ENCODE measurements at regions not wholly inside any gene's neighbourhood (a gene's known extent, or its start where the extent isn't known, plus 50 kb on each side); places are given as distances from the start of the nearest gene placed in this dataset.
"Not testable (repeated sequence)": the region's sequence is repeated elsewhere in the genome, so short reads cannot be mapped to it uniquely, and the experiment has no call there.

DNA sequence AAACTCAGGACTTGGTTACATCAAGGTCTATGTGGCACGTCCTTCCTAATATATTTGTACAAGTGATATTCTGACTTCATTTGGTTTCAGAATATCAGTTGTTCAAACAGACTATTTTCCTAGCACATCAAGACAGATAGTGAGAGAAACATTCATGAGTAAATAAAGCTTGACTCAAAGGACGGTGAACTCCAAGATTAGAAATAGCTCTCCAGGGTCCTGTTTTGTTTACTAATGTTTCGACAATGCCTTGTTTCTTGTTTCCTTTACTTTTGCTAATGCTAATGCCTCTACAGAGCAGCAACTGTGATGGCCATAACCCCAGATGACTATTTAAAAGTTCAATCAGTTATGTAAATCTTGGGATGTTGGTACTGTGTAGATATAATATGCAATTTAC is 313.9 kb downstream of the KLF12 start:
- no peak for DNase-seq (ENCODE audit: low read depth in 2 of 3, low spot score in 2 of 3)

DNA sequence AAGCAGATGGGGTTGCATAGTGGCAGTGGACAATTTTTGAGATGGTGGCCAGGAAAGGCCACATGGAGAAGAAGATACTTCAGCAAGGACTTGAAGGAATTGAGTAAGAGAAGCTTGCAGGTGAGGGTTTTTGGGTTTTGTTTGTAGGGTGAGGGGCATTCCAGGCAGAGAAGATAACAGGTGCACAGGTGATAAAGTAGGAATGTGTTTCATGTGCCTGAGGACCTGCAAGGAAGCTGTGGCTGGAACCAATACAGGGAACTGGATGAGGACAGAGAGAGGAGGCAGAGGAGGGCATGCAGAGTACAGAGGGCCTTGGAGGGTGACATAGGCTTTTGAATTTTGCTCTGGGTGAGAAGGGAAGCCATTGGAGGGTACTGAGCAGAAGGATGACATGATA is 314.5 kb downstream of the KLF12 start:
- no peak for DNase-seq (ENCODE audit: low read depth in 2 of 3, low spot score in 2 of 3)

DNA sequence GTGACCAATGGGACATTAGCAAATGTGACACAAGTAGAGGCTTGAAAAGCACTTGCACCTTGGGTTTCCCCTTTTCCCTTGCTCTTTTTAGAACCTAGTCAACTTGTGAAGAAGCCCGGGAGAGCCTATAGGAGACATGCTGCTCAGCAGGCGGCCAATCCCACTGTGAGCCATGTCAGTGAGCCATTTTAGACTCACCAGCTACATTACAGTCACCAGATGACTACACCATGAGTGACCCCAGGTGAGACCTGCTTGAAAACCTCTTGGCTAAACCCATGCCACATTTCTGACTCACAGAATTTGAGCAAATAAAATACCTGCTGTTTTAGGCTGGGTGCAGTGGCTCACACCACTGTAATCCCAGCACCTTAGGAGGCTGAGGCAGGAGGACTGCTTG is 317.5 kb downstream of the KLF12 start:
- no peak for DNase-seq (ENCODE audit: low read depth in 2 of 3, low spot score in 2 of 3)

DNA sequence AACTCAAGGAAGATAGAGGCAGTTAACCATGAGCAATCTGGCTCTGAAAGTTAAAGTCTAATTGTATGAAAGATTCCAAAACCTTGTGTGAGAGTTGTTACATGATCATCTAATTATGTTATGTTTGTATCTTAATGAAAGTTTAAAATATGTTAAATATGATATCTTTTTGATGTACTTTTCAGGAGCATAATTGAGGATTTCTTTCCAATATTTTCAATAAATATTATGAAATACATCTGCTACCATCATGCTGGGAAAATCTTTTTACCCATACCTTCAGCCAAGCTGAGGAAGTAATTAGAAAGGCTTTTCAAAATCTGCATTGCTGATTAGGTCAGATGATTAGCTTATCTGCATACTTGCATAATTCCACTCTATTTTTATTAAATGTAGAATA is 318.4 kb downstream of the KLF12 start:
- no peak for DNase-seq (ENCODE audit: low read depth in 2 of 3, low spot score in 2 of 3)

DNA sequence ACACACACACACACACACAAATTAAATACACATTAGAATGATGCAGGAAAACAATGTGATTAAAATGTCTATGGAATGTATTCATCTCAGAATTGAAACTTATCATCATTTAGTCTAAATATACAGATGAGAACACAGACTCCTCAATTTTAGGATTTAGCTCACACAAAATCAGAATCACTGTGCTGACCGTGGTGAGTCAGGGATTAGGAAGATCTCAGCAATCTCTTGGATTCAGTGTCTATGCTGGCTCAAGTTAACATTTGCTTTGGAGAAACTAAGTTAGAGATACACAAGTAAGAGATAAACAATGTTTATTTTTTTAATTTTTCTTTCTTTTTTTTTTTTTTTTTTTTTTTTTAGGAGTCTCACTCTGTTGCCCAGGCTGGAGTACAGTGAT is 323.6 kb downstream of the KLF12 start:
- no peak for DNase-seq (ENCODE audit: low read depth in 2 of 3, low spot score in 2 of 3)

DNA sequence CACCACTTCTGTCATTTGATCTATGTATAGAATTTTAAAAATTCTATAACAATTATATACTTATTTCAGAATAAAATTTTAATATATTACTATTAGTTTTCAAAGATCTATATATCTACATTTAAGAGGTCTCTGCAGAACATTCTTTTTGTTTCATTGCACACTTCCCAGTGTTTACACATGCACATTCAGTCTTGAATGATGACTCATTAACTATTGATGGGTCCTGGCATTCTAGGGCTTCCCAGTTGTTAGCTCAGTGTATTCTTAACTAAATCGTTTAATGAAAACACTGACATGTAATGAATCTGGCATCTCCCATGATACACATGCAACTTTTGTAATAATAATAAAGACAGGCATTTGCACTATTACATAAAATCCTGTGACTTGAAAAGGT is 324.6 kb downstream of the KLF12 start:
- DNase-seq (ENCODE audit: low read depth in 2 of 3, low spot score in 2 of 3): no peak

DNA sequence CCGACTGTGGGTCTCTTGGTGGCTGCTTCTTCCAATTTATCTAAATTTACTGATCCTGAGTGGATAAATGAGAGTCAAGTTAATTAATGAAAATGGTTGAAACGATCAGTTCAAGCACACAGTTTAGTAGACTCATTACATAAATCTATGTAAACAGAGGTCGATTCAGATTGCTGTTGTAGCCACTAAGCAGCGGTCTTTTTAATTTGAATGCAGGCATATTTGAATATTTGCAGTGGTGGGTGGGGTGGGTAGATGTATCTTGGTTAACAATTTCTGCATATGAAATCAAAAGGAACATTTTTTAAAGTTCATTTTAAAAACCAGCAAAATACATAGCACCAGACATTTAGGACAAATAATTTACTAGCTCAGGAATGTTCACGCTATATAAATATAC is 325.9 kb downstream of the KLF12 start:
- DNase-seq (ENCODE audit: low read depth in 2 of 3, low spot score in 2 of 3): no peak

DNA sequence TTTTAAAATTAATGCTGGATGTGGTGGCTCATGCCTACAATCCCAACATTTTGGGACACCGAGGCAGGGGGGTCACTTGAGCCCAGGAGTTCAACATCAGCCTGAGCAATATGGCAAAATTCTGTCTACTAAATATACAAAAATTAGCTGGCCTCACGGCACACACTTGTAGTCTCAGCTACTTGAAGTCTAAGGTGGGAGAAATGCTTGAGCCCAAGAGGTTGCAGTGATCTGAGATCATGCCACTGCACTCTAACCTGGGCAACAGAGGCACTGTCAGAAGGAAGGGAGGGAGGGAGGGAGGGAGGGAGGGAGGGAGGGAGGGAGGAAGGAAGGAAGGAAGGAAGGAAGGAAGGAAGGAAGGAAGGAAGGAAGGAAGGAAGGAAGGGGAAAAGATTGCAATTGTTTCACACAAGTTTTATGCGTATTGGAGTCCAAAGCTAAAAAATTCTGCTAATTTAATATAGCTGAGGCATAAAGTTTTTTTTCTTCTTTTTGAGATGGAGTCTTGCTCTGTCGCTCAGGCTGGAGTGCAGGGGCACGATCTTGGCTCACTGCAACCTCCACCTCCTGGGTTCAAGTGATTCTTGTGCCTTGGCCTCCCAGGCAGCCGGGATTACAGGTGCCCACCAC is 328.8 kb downstream of the KLF12 start:
- DNase-seq (ENCODE audit: low read depth in 2 of 3, low spot score in 2 of 3): not testable (repeated sequence)

DNA sequence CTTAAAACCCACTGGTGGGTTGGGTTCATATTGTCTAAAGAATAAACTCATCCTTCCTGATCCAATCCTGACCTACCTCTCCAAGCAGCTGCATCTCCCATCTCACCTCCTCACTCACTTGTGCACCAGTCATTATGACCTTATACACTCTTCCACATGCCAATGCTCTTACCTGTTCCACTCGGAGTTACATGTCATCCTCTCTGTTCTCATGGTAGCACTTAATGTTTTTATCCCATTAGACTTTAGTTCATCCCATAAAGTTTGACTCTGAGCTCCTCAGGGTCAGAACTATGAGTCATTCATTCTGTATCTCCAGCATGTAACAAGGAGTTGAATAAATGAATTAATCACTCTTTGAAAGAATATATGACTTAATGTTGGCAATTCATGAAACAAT is 330.2 kb downstream of the KLF12 start:
- no peak for DNase-seq (ENCODE audit: low read depth in 2 of 3, low spot score in 2 of 3)

DNA sequence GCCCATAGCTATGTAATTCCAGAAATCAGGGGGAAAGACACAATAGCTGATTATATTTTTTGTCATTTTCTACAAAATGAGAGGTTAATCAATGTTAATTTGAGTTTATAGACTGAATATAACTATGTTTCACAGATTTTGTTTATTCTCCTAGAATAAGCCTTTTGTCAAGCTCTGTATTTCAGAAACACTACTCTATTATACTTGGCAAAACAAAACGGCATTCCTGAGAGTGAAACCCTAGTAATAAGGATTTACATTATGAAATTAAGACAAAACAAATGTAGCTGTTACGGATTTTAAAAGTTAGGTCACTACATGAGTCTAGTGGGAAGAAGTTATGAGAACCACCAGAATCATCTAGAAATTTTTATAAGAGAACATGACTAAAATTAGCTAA is 334.2 kb downstream of the KLF12 start:
- DNase-seq (ENCODE audit: low read depth in 2 of 3, low spot score in 2 of 3): no peak

DNA sequence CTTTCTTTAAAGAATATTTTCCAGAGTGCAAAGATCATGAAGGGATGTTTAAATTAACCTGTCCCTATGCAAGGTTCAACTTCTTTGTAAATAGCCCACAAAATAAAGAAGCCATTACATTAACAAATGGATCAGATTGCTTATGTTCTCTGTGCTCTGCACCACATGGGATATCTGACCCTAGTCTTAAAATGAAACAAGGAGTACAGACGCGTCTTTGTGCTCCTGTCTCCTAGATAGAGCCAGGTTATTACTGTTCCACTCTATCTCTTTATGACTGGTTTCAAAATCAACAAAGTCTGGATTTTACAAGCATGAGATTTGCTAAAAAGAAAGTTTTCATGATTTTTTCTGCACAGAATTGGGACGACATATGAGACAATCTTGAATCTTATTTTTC is 339.4 kb downstream of the KLF12 start:
- no peak for DNase-seq (ENCODE audit: low read depth in 2 of 3, low spot score in 2 of 3)

DNA sequence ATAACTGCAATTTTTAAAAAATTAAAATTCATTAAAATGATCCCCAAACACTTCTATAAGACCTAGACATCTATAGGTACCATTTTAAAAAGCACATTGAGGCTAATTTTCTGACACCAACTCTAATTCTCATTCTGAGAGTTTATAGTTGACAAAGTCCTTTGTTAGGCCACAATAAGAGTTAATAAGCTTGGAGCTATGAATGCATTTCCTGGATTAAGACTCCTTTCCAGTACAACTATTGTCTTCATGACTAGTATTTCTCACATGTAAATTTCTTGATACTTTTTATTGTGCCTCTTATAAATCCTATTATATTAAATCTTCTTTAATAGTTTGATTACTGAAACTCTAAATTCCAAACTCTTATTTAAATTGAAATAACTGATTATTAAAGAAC is 340.8 kb downstream of the KLF12 start:
- no peak for DNase-seq (ENCODE audit: low read depth in 2 of 3, low spot score in 2 of 3)

DNA sequence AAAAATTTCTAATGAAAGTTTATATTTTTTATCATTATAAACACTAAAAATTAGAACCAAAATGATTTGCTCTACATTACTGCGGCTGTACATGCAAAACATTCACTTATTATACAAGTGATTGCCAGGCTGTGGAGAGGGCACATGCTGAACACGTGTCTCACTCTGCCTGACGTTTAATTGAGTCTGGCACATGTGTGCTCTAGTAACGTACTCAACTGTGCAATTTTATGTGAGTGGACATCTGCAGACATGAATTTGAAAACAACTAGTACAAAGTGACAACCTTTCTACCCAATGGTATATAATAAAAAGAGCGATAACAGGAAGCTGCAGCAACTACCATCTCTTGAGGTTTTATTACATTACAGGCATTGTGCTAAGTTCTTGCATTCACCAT is 341.4 kb downstream of the KLF12 start:
- no peak for DNase-seq (ENCODE audit: low read depth in 2 of 3, low spot score in 2 of 3)

DNA sequence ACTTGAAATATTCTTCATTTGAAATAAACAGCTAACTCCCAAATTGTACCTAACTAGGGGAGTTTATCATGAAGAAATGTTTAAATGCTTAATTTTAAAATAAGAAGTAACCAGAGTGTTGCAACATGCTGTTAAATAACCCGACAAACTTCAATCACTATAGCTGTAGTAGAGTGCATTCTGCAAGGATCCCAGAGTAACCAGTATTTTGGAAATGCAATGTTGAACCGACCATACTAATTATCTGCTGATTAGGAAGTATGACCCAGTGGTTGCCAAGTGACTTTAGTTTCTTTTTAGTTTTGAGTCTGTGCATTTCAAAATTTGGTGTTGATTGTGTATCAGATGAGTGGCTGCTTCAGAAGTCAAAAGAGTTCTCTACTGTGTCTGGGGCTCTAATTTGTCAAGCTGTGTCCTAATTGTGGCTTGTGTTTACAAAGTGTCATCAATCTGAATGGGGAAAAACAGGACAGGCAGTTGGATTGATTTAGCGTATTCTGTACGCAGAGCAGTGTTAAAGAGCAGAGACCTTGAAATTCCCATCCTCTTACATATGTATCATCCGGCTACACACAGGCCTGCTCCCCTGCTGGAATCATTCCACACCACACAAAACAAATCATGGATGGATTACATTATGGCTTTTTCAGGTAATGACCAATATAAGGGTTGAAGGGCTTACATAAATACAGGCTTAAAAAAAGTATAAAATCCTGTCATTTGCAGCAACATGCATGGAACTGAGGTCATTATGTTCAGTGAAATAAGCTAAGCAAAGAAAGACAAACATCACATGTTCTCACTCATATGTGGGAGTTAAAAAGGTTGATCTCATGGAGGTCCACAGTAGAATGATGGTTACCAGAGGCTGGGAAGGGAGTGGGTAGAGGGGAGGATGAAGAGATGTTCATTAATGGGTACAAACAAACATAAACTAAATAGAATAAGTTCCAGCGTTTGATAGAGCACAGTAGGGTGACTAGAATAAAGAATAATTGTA is 351.5 kb downstream of the KLF12 start:
- DNase-seq (ENCODE audit: low read depth in 2 of 3, low spot score in 2 of 3): no peak

DNA sequence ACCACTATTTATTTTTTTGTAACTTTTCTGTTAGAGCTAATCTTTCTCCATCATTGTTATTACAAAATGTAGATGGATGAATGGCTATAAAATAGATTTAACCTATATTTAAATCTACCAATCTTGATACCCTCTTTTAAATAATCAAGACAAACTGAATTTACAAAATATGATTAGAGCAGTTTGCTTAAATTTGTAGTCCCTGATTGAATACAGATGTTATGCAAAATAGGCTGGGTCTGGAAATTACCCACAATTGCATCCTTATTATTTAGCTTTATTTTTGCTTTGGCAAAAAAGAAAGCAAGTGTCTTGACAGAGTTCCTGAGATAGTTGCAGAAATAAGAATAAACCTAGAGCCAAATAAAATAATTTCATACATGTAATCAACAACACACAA is 352.8 kb downstream of the KLF12 start:
- DNase-seq (ENCODE audit: low read depth in 2 of 3, low spot score in 2 of 3): no peak

DNA sequence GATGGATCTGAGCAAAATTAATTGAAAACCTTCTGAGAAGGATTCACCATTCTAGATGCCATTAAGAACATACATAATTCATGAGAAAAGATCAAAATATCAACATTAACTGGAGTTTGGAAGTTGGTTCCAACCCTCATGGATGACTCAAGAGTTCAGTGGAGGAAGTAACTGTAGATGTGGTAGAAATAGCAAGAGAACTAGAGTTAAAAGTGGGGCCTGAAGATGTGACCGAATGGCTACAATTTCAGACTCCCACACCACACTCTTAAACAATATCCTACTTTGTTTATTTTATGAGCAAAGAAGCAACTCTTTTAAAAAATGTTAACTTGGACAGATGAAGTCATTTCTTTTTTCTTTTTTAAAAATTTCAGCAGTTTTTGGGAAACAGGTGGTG is 354.3 kb downstream of the KLF12 start:
- no peak for DNase-seq (ENCODE audit: low read depth in 2 of 3, low spot score in 2 of 3)

DNA sequence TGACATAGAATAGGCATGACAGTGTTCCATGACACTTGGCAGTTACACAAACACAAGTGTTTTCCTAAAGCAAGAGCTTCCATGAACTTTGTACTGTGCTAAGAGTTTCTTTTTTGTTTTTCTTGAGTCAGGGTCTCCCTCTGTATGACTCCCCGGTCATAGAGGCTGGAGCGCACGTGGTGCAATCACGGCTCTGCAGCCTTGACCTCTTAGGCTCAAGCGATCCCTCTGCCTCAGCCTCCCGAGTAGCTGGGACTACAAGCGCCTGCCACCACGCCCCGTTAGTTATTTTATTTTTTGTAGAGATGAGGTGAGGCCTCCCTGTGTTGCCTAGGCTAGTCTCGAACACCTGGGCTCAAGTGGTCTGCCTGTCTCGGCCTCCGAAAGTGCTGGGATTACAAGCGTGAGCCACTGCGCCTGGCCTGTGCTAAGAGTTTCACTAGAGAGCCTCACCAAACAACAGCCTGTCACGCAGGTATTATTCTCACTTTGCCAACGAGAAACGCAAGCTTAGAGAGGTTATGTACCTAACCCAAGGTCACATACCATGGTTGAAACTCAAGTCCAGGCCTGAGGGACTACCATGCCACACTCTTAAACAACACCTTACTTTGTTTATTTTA is 355.9 kb downstream of the KLF12 start:
- DNase-seq (ENCODE audit: low read depth in 2 of 3, low spot score in 2 of 3): no peak

DNA sequence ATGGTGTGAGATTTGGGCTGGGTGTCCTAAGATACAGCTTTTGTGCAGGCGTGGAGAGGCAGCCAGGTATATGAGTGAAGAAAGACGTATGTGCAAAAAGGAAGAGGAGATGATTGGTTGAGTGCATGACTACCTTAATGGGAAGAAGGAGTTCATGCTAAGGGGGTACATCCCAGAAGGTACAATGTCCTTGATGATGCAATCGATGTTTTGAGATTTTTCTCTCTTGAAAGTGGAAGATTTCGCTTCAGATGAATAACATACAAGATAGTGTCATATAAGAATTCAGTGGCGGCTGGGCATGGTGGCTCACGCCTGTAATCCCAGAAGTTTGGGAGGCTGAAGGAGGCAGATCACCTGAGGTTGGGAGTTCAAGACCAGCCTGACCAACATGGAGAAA is 357.1 kb downstream of the KLF12 start:
- DNase-seq (ENCODE audit: low read depth in 2 of 3, low spot score in 2 of 3): no peak

DNA sequence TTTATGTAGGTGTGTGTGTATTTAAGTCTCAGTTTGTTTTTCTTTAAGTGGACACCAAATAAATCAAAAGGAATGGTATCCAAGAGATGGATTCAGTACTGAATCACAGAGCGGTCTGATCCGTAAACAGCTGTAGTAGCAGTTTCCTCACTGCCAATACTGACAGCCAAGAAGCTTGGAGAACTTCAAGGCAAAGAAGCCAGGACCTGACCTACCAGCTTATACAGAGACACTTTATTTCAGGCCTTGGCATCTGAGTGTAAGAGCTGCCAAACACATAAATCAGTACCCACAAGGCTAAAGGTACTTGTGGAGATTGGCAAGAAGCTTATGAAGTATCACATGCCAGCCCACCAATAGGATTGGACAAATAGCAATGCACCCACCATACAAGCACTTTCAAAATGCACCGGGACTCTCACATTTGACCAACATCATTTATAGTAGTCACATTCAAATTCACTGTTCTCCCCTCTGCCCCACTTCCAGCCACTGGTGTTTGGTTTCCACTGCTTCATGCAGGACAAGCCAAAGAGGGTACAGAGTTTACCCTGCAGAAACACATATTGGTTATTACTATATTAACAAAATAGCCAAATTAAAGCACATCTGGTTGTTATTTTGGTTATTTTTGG is 357.9 kb downstream of the KLF12 start:
- no peak for DNase-seq (ENCODE audit: low read depth in 2 of 3, low spot score in 2 of 3)

DNA sequence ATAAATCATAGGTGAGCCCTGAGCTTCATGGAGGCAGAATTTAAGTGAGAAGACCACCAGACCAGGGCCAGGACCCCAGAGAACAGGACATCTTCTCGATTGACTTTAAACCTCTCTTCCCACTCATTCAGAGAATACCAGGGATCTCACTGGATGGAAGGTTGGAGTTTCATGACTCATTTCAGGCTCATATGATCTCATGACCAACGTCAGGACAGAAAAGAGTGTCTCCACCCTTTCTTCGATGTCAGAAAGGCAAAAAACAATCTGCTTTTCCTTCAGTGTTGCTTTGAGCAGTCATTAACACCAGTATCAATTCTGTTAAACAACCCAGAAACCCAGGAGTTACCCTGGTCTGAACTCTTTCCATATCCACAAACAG is 361.0 kb downstream of the KLF12 start:
- DNase-seq (ENCODE audit: low read depth in 2 of 3, low spot score in 2 of 3): no peak

DNA sequence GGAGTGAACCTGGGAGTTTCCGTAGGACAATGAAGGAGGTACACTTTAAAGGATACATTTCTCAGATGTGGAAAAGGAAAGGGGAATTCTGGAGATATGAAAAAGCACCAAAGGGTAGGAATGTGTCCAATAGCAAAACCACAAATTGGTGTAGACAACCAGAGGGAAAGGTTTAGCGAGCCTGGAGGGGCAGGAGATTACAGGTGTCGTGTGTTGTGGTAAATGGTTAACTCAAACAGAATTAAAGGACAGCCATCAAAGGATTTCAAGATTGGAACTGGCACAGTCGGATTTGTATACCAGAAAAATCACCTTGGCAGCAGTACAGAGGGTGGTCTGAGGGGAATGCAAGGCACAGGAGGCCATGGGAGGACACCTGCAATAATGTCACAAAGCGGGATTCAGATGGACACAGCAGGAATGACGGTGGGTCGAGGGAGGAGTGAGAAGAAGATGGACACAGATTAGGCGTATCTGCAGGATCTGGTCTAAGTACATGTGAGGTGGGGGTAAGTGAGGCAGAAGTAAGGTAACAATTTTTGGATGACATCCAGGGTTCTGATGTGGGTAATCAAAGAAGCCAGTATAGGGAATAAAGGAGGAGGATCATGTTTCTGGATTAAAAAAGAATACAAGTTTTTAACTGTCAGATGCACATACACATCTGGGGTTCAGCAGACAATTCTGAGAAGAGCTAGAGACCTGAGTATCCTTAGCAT is 361.6 kb downstream of the KLF12 start:
- DNase-seq (ENCODE audit: low read depth in 2 of 3, low spot score in 2 of 3): no peak
